PC-3 (cell line): ENCODE measurements at regions not wholly inside any gene's neighbourhood (a gene's known extent, or its start where the extent isn't known, plus 50 kb on each side); places are given as distances from the start of the nearest gene placed in this dataset.

ENCODE experiments used
- ATAC-seq: fragments of 200-7000 bp; cut with Tn5 transposase; 2 replicates; pipeline ENCODE4 v1.9.1; 2020; ENCODE audit warnings: mild to moderate bottlenecking, moderate library complexity
- BruUV-seq: library from RNA; stranded (reverse); fragments of 400-500 nt; replicated peaks from 2 replicates; lab custom pipeline; 2021; lab: Mats Ljungman, UMichigan
- CTCF ChIA-PET: fragments of 300-600 bp; sonication (Branson Sonifier 250); formaldehyde crosslinking; loops from one replicate; lab custom pipeline; 2022; ENCODE audit warnings: antibody characterized with exemption; lab: Charles Lee
- POLR2A ChIA-PET: fragments of 300-600 bp; sonication (Branson Sonifier 250); formaldehyde crosslinking; loops from one replicate; lab custom pipeline; 2022; ENCODE audit warnings: antibody characterized with exemption; ENCODE audit not compliant: unreplicated experiment; lab: Charles Lee
- DNase-seq: peaks from one replicate; pipeline ENCODE4 v3.0.0-alpha.2; 2015
- H2AFZ ChIP-seq: fragments of 300-600 bp; sonication (generic); 2 replicates; pipeline ENCODE4 v1.6.0; 2016; ENCODE audit warnings: antibody characterized with exemption, low read length
- H3F3A ChIP-seq: fragments of 300-600 bp; sonication (generic); one replicate; pipeline ENCODE4 v1.6.0; 2017; ENCODE audit warnings: antibody characterized with exemption, low read length, control low read depth, mild to moderate bottlenecking; ENCODE audit not compliant: unreplicated experiment
- H3K27ac ChIP-seq: fragments of 300-600 bp; sonication (generic); 2 replicates; pipeline ENCODE4 v1.5.1; 2016; ENCODE audit warnings: mild to moderate bottlenecking, low read length
- H3K27me3 ChIP-seq: fragments of 300-600 bp; sonication (generic); 2 replicates; pipeline ENCODE4 v1.6.1; 2016; ENCODE audit warnings: low read length, mixed read lengths
- H3K36me3 ChIP-seq: fragments of 300-600 bp; sonication (generic); 2 replicates; pipeline ENCODE4 v1.6.1; 2016; ENCODE audit warnings: low read depth, mixed run types, low read length, mixed read lengths
- H3K4me1 ChIP-seq: fragments of 300-600 bp; sonication (generic); 2 replicates; pipeline ENCODE4 v1.5.1; 2016; ENCODE audit warnings: low read length; ENCODE audit not compliant: insufficient read depth
- H3K4me2 ChIP-seq: fragments of 300-600 bp; sonication (generic); 2 replicates; pipeline ENCODE4 v1.6.0; 2016; ENCODE audit warnings: low read length
- H3K4me3 ChIP-seq: fragments of 300-600 bp; sonication (generic); 2 replicates; pipeline ENCODE4 v1.5.1; 2016; ENCODE audit warnings: mild to moderate bottlenecking, low read length, mixed read lengths
- H3K79me2 ChIP-seq: fragments of 300-600 bp; sonication (generic); 2 replicates; pipeline ENCODE4 v1.6.1; 2017; ENCODE audit warnings: low read length, mixed read lengths
- H3K9ac ChIP-seq: fragments of 300-600 bp; sonication (generic); 2 replicates; pipeline ENCODE4 v1.6.0; 2016; ENCODE audit warnings: mild to moderate bottlenecking, low read length
- H3K9me2 ChIP-seq: fragments of 300-600 bp; sonication (generic); replicated peaks from 2 replicates; pipeline ENCODE4 v1.6.1; 2016; ENCODE audit warnings: mixed run types, low read length, mixed read lengths
- H3K9me3 ChIP-seq: fragments of 300-600 bp; sonication (generic); 2 replicates; pipeline ENCODE4 v1.6.1; 2016; ENCODE audit warnings: low read length, mixed read lengths
- H4K20me1 ChIP-seq: fragments of 300-600 bp; sonication (generic); 2 replicates; pipeline ENCODE4 v1.6.1; 2016; ENCODE audit warnings: low read length, mixed read lengths
- CTCF ChIP-seq: fragments of 300-600 bp; sonication (generic); conservative IDR thresholded peaks from 2 replicates; pipeline ENCODE4 v1.5.1; 2017; ENCODE audit warnings: antibody characterized with exemption, low read depth, mild to moderate bottlenecking, low read length
- EZH2 ChIP-seq: fragments of 300-600 bp; sonication (generic); IDR thresholded peaks from one replicate; pipeline ENCODE4 v1.6.1; 2017; ENCODE audit warnings: antibody characterized with exemption, mild to moderate bottlenecking, low read length; ENCODE audit not compliant: unreplicated experiment
- EZH2phosphoT487 ChIP-seq: fragments of 300-600 bp; sonication (generic); IDR thresholded peaks from 2 replicates; pipeline ENCODE4 v1.6.1; 2018; ENCODE audit warnings: mild to moderate bottlenecking, antibody characterized with exemption, low read length, borderline replicate concordance
- intact Hi-C: fragments of 100-400 bp; cut with micrococcal nuclease; formaldehyde crosslinking; loops from 2 replicates; pipeline ENCODE4 v1.9.0; 2023

- H2AFZ ChIP-seq, result 0 out of 2 replicates have a peak overlapping the region, but pooled peaks have one; percentile 17
- no TSS peak for BruUV-seq
- POLR2A ChIA-PET, result no interaction called here
These were observed 541.6 kb downstream of the SUCLA2 start for GRCh38 chr13:47459512-47459911.

GRCh38 chr13:47457626-47458025 lies 543.4 kb downstream of the SUCLA2 start:
- Histone ChIP-seq H3K4me2 (no peak overlapping the region), H3K9ac (no peak overlapping the region), H3K27me3 (no peaks in the 10 kb centered on the region), H3K4me1 (no peaks in the 10 kb centered on the region; the same call in 1 of the 2 replicates), H2AFZ (no peak overlapping the region), H3K79me2 (no peaks in the 10 kb centered on the region), H3K9me2 (no peaks in the 10 kb centered on the region), H3K9me3 (no peaks in the 10 kb centered on the region), H3K36me3 (no peaks in the 10 kb centered on the region), H3K4me3 (no peak overlapping the region), H4K20me1 (no peaks in the 10 kb centered on the region), H3F3A (no peaks in the 10 kb centered on the region), H3K27ac (no peak overlapping the region)
- intact Hi-C loops, result loop anchor here (5.0 to 10.0 kb wide), 6 partner anchors 170 to 623 kb away; no protein-coding TSS in a partner anchor
- CTCF ChIA-PET, result no interaction called here
- BruUV-seq, result no TSS peak
- no peak for DNase-seq
- TF ChIP-seq EZH2, result no peak
- no peak for TF ChIP-seq EZH2phosphoT487
- no peak for TF ChIP-seq CTCF
- POLR2A ChIA-PET, result no interaction called here
- ATAC-seq, result no peak

More at GRCh38 chr13:47459512-47459911, 541.6 kb downstream of the SUCLA2 start:
- Histone ChIP-seq H3K9me2 (no peaks in the 10 kb centered on the region), H3F3A (no peaks in the 10 kb centered on the region), H3K27me3 (no peaks in the 10 kb centered on the region), H3K4me2 (no peak overlapping the region), H3K9me3 (no peaks in the 10 kb centered on the region), H3K4me1 (no peaks in the 10 kb centered on the region; the same call in 1 of the 2 replicates), H3K27ac (no peak overlapping the region), H3K4me3 (no peak overlapping the region), H3K36me3 (no peaks in the 10 kb centered on the region), H4K20me1 (no peaks in the 10 kb centered on the region), H3K9ac (no peak overlapping the region), H3K79me2 (no peaks in the 10 kb centered on the region)
- DNase-seq (peak; percentile 42), ATAC-seq (no peak)
- intact Hi-C loops, result loop anchor here (5.0 to 10.0 kb wide), 6 partner anchors 172 to 625 kb away; no protein-coding TSS in a partner anchor
- CTCF ChIA-PET, result interaction anchor here (0.5 to 1.2 kb wide), 8 partner anchors 54 to 566 kb away, joined by 3 to 5 read pairs (median 4); no protein-coding TSS in a partner anchor
- TF ChIP-seq CTCF (peak; percentile 57), EZH2phosphoT487 (no peak)

GRCh38 chr13:47455626-47456025 lies 545.4 kb downstream of the SUCLA2 start:
- CTCF ChIA-PET, result no interaction called here
- Histone ChIP-seq H2AFZ (no peak overlapping the region), H3K9me3 (no peaks in the 10 kb centered on the region), H3K79me2 (no peaks in the 10 kb centered on the region), H3K9ac (no peak overlapping the region), H3K27me3 (no peaks in the 10 kb centered on the region), H3K4me3 (no peak overlapping the region), H3K36me3 (no peaks in the 10 kb centered on the region), H3K27ac (no peak overlapping the region), H3F3A (no peaks in the 10 kb centered on the region), H4K20me1 (no peaks in the 10 kb centered on the region), H3K9me2 (no peaks in the 10 kb centered on the region), H3K4me1 (no peaks in the 10 kb centered on the region; the same call in 1 of the 2 replicates), H3K4me2 (no peak overlapping the region)
- intact Hi-C loops, result loop anchor here (5.0 to 10.0 kb wide), 6 partner anchors 168 to 621 kb away; no protein-coding TSS in a partner anchor
- ATAC-seq, result peak; percentile 71
- BruUV-seq, result no TSS peak
- DNase-seq, result peak; percentile 51
- POLR2A ChIA-PET, result no interaction called here
- TF ChIP-seq EZH2phosphoT487, result no peak
- TF ChIP-seq CTCF, result peak; percentile 55
- TF ChIP-seq EZH2, result no peak
